GM19025 (cell line): ENCODE measurements at regions not wholly inside any gene's neighbourhood (a gene's known extent, or its start where the extent isn't known, plus 50 kb on each side); places are given as distances from the start of the nearest gene placed in this dataset.

Experiments
- ATAC-seq: cut with Tn5 transposase; IDR thresholded peaks from one replicate; pipeline ENCODE4 v1.9.1; 2021; ENCODE audit warnings: mild to moderate bottlenecking, low read depth, moderate library complexity; ENCODE audit not compliant: unreplicated experiment

DNA sequence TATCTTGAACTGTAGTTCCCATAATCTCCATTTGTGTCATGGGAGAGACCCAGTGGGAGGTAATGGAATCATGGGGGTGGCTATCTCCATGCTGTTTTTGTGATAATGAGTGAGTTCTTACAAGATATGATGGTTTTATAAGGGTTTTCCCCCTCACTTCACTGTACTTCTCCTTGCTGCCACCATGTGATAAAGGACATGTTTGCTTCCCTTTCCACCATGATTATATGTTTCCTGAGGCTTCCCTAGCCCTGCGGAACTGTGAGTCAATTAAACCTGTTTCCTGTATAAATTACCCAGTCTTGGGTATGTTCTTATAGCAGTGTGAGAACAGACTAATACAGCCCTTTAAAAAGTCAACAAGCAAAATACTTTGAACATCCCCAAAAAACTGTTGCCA lies 427.7 kb downstream of the HTR7 start:
- ATAC-seq: no peak

DNA sequence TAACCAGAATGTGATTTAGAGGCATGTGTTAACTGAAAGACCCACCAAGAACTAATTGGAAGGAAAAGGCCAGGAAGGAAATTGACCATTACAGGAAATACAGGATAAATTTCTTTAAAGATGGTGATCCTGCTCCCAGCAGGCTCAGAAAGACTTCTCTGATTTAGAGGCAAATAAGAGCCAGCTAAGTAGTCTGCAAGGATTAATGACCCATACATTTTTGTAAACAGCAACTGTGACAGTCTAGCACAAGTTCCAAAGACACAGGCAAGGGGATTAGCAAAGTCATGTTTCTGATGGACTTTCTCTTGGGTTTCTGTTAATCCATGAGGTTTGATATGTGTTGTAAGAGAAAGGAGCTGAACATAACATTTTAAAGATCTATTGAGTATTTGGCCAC lies 425.0 kb downstream of the HTR7 start:
- no peak for ATAC-seq

- ATAC-seq: no peak
These were observed 422.5 kb downstream of the HTR7 start for GRCh38 chr10:90435296-90435695.

DNA sequence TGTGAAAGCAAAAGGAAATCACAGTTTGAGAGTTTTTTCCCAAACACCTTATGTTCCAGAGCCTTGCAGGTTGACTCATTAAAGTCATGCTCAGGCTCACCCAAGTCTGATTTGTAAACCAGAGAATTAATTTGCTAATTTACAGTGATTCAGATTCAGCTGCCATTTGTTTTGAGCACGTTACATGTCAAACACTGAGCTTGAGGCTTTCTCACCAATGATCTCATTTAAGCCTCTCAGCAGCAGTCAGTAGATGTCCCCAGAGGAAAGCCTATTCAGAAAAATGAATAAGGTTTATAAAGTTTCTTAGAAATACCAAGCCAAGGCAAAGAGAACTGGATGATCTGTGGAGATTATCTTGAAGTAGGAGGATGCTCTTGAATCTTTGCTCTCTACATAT lies 420.4 kb downstream of the HTR7 start:
- no peak for ATAC-seq

DNA sequence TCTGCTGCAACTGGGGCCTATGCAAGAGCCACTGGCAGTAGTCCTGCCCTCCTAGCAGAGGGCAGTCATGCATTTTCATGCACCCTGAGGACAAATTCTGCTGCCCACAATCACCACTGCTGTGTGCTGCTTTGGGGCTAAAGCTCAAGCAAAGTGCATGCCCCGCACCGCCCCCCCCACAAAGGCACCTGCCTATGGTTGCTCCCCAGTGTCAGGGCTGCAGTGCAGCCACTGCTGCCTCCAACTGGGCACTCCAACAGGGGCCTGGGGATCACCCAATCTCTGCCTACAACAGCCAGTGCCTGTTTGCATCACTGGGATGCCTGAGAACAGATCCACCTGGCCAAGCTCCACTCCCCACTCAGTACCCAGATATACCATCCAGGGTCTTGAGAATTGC lies 417.0 kb downstream of the HTR7 start:
- ATAC-seq: no peak

DNA sequence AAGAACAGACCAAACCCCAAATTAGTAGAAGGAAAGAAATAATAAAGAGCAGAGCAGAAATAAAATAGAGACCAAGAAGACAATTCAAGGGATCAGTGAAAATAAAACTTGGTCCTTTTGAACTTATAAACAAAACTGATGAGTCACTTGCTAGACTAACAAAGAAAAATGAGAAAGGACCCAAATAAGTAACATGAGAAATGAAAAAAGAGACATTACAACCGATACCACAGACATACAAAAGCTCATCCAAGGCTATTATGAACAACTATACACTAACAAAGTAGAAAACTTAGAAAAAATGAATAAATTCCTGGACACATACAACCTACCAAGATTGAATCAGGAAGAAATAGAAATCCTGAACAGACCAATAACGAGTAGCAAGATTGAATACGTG lies 414.5 kb downstream of the HTR7 start:
- ATAC-seq: no peak

- no peak for ATAC-seq
These were observed 410.0 kb downstream of the HTR7 start for GRCh38 chr10:90447831-90448230.

- ATAC-seq: no peak
These were observed 407.0 kb downstream of the HTR7 start for GRCh38 chr10:90450797-90451196.

GRCh38 chr10:90451283-90451682 lies 406.6 kb downstream of the HTR7 start:
- no peak for ATAC-seq

GRCh38 chr10:90458054-90458453 lies 399.8 kb downstream of the HTR7 start:
- ATAC-seq: no peak

DNA sequence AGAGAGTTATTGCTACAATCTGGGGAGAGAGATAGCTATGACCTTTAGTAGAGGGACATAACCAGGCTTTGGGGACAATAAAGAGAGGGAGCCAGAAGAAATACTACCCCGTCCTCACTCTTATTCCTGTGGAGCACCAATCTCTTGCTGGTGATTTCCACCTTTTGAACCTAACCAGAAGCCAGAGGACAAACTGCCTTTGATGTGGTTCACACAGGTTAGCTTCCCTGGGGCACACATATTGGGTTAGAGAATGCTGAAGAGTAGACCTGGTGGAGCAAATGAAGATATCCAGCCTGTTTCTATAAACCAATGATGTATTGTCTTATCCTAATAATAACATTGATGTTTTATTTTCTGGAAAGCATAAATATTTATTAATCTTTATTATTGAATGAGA lies 399.3 kb downstream of the HTR7 start:
- ATAC-seq: no peak

DNA sequence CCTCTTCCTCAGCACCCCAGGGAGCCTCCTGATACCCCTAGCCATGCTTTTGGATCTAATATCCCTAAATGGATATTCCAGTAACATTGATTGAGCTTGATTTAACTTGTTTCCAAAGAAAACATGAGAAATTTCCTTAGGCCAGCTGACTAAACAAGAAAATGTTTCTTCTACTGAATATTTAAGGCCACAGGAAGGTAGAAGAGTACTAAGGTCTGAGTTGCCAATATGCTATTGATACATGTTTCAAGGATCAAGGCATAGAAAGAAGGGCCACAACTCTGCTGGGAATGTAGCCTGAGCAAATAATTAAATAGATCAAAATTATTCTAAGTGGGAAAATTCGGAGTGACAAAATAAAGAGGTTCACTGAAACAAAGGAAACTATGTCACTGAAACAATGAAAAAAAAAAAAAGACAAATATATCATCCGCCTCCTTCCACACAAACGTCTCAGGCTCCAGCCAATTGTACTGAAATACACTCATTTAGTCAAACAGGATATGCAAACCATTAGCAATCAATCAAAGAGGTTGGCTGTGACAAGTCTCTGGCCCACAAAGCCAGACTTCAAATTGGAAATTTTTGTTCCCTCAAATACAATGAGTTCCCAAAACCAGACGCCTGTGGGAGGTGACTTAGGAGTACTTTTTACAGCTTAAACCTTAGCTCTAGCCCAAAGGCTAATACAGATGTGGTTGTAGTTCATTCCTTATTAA lies 396.2 kb downstream of the HTR7 start:
- no peak for ATAC-seq

- ATAC-seq: no peak
These were observed 394.9 kb downstream of the HTR7 start for GRCh38 chr10:90462749-90463470.

DNA sequence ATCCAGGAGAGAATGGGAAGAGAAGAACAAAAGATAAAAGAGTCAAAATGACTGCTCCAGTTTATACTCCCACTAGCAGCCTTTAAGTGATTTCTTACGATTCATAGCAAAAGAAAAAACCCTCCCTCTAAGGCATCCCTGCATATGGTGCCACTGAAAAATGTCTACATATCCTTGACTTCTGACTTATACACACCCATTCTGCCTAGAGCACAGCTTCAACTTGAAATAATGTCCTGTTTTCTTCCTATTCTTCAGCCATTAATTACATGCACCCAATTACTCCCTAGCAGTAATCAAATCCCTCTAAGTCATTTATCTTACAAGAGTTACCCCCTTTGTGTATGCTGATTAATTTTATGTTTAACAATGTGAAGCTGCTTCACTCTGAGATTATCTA lies 393.5 kb downstream of the HTR7 start:
- no peak for ATAC-seq

- ATAC-seq: no peak
These were observed 386.9 kb downstream of the HTR7 start for GRCh38 chr10:90470966-90471365.

DNA sequence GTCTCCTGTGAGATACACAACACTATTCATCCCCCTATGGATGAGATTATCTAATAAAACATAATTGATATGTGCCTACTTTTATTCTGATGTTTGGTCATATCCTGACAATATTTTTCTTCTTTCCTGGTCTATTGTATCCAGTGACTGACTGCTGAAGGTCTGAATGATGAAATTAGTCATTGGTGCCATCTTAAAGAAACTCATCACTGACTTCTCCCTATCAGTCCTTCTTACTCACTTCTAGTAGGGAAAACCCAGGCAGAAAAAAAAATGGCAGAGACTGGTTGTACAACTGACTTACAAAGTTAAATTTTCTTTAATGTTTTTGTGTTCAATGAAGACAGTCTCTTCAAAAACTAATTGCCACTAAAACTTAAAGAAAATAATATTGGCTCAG lies 377.4 kb downstream of the HTR7 start:
- no peak for ATAC-seq

DNA sequence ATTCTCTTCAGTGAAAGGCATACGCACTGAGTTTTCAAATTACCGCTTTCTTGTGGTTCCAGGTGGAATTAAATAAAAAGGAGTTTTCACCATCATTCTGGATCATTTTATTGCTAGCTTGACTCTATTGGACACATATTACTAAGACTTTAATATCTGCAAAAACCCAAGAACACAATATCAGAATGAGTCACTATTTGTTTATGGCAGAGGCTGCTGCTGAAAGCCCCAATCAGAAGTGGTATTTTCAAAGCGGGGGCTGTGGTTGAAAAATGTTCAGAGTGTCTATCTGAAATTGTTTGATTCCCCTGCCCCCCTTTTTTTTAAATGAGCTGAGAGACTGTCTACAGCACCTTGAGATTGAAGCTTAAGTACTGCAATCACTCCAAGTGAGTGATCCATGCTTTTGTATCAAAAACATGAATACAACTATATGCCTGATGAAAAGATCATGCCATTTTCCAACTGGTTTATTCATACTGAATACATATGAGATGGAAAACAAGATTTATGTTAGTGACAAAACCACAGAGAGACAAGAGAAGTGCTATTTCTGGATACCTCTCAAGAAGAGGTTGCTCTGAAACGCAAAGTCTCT lies 376.4 kb downstream of the HTR7 start:
- ATAC-seq: no peak

DNA sequence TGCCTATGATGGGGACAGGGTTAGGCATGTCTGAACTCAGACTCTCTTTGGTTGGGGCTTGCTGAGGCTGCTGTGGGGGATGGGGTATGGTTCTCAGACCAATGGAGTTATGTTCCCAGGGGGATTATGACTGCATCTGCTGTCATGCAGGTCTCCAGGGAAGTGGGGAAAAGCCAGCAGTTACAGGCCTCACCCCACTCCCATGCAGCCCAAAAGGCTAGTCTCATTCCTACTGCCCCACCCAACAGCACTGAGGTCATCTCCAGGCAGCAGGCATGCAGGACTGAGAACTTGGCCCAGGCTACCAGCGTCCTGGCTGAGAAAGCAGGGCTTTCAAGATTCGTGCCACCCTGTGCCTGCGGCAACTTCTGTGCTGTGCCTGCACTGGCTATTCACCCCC lies 373.3 kb downstream of the HTR7 start:
- ATAC-seq: no peak

GRCh38 chr10:90494183-90494582 lies 363.7 kb downstream of the HTR7 start:
- ATAC-seq: no peak

GRCh38 chr10:90504172-90504571 lies 353.7 kb downstream of the HTR7 start:
- no peak for ATAC-seq

DNA sequence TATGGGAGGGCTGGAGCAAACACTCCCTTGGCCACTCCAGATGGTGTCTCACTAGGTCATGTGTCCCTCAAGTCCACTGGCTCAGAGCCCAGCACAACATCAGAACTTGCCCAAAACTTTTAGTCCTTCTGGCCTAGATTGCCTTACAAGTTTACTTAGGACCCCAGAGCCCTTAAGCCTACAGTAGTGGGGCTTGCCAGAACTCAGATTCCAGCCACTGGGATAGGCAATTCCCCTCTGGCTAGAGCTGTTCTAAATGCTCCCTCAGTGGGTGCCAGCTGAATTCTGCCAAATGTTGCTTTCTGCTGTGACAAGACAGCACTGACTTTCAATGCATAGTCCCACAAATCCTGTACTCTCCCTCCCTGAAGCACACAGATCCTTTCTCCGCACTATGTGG lies 331.1 kb downstream of the HTR7 start:
- ATAC-seq: no peak

DNA sequence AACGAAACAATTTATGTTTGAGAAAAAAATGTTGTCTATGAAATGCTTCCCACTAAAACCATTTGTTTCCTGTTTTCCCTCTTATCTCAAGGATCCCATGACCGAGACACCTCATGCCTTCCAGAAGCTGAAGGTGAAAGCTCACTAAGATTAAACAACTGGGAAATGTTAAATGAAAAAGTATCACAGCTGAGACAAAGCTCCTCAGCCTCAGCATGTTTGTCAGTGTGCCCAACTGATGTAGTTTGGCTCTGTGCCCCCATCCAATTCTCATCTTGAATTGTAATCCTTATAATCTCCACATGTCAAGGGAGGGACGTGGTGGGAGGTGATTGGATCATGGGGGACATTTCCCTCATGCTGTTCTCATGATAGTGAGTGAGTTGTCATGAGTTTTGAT lies 327.3 kb downstream of the HTR7 start:
- ATAC-seq: no peak
